GM12892 (cell line): ENCODE measurements at regions not wholly inside any gene's neighbourhood (a gene's known extent, or its start where the extent isn't known, plus 50 kb on each side); places are given as distances from the start of the nearest gene placed in this dataset.

Experiments used
- DNase-seq: peaks from one replicate; pipeline ENCODE4 v3.0.0; 2011; ENCODE audit not compliant: insufficient read length
- FAIRE-seq: peaks from 2 replicates; lab custom pipeline; 2011; peaks lifted over from hg19 to GRCh38; lab: Jason Lieb, UNC
- POLR2A ChIP-seq: IDR thresholded peaks from 2 replicates; pipeline ENCODE4 v1.6.1; 2011; ENCODE audit warnings: low read depth, low read length, control low read depth
- POLR2AphosphoS5 ChIP-seq: IDR thresholded peaks from 2 replicates; pipeline ENCODE4 v1.6.1; 2011; ENCODE audit warnings: low read depth, low read length, control low read depth
- TAF1 ChIP-seq: IDR thresholded peaks from 2 replicates; pipeline ENCODE4 v1.6.1; 2011; ENCODE audit warnings: low read depth, mild to moderate bottlenecking, control low read depth, low read length, borderline replicate concordance

DNA sequence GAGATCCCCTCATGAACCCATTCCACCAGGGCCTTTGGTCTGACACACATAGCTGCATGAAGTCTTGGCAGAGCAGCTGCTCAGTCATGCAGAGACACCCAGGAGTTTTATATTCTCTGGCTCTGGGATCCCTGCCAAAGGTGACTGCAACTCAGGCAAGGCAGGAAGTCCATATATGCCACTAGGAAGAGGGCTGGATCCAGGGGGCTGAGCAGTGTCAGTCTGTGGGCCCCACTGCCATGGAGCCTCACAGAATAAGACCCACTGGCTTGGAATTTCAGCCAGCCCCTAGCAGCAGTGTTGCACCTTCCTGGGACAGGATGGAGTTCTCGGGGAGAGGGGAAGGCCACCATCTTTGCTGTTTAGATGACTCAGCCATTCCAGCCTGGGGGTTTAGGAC is 199.7 kb downstream of the TBX15 start:
- TF ChIP-seq TAF1 (no peak), POLR2AphosphoS5 (no peak), POLR2A (no peak)
- DNase-seq = no peak
- no peak for FAIRE-seq

DNA sequence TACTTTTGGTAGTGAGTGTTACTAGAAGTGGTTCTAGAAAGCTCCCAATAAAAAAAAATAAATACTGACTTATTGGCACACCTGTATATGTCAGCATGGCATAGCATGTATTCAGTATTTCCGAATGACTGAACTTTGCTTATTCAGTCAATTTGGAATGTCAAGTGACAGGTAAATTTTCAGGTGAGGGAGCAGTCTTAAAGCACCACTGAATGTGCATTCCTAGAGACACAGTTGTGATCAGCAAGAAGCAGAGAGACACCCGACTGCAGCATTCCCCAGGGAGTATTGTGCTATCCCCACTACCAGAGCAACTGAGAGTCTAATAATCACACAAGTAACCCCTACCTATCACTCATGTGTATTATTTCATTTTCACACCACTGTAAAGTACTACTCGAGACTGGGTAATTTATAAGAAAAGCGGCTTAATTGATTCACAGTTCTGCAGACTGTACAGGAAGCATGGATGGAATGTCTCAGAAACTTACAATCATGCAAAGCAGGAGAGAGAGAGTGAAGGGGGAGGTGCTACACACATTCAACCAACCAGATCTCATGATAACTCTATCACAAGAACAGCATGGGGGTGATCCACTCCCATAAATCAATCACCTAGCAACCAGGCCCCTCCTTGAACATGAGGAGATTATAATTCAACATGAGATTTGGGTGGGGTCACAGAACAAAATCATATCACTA is 201.5 kb downstream of the TBX15 start:
- no peak for DNase-seq
- TF ChIP-seq POLR2AphosphoS5 = no peak
- TF ChIP-seq TAF1 = no peak
- TF ChIP-seq POLR2A = no peak
- no peak for FAIRE-seq

DNA sequence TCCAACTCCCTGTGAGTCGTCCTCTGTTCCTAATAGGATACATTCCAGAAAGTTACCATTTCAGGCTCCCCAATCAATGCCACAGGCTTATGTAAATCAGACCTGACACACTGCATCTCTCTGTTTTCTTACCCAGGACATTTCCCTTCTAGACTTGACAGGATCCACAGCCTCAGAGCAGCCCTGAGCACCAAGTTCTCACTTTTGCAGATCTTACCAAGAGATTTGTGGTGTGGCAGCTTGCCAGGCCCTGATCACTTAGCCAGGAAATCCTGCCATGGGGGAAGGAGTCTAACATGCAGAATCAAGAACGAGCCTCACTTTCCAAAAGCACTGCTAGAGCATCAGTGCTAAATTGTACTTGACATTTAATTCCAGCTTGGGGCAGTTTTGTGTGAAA is 202.9 kb downstream of the TBX15 start:
- FAIRE-seq = no peak
- no peak for DNase-seq
- TF ChIP-seq POLR2AphosphoS5 = no peak

DNA sequence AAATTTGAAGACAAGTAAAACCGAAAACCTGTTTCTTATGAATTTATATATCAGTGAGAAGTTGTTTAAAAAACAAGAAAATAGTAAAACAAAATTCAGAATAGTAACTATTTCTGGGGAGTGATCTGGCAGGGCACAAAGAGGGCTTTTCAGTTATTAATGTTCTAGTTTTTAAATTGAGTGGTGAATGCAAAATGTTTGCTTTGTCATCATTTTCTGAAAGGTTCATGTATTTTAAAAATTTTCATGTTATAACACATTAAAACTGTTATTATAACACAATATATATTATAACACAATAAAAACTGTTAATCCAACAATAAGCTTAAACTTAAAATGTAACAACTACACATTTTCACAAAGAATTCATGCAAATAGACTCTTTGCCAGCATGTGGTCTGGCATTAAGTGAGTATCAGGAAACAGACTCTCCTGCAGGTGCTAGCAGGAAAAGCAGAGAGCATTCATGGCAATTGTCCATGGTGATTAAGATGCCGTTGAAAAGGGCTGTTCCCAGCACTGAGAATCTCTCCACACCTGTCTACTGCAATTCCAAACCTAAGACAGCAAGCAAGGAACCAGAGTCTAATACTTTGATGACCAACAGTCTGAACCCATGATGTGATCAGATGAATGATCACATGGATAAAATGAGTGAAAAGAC is 204.9 kb downstream of the TBX15 start:
- DNase-seq = no peak
- TF ChIP-seq POLR2A (no peak), TAF1 (no peak), POLR2AphosphoS5 (no peak)
- FAIRE-seq = no peak

DNA sequence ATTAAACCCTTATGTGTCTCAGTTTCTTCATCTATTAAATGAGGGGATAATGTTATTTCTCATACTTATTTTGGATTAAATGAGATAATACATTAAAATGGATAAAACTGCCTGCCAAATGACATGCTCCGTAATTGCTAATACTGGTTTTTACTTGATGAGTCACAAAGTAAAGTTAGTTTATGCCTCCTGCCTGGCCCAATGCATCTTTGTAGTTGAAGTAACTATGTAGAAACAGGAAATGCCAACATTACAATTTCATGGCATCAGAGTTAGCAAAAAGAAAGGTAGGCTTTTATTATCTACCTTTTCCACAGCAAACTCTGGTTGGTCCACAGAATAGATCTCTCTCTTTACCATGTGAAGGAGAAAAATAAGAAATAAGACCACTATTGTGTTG is 214.5 kb downstream of the TBX15 start:
- FAIRE-seq (no peak), DNase-seq (no peak)
- TF ChIP-seq TAF1 (no peak), POLR2AphosphoS5 (no peak), POLR2A (no peak)

DNA sequence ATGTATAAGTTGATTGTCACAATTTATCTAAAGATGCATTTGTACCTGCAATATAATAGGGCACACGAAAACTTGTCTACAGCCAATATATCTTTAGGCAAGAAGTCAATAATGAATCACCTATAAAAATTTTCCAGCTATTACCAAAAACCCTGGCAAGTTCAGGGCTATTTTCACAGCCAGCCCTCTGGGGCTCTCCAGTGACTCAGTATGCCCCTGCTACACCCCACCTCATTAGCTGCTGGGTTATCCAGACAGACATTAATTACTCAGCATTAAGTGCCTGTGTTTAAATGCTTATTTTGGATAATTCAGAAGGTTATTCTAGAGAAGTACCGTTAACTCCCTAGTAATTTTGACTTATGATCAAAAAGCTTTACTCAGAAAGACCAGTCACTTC is 220.2 kb downstream of the TBX15 start:
- DNase-seq = no peak
- no peak for FAIRE-seq
- TF ChIP-seq POLR2A (no peak), POLR2AphosphoS5 (no peak), TAF1 (no peak)

DNA sequence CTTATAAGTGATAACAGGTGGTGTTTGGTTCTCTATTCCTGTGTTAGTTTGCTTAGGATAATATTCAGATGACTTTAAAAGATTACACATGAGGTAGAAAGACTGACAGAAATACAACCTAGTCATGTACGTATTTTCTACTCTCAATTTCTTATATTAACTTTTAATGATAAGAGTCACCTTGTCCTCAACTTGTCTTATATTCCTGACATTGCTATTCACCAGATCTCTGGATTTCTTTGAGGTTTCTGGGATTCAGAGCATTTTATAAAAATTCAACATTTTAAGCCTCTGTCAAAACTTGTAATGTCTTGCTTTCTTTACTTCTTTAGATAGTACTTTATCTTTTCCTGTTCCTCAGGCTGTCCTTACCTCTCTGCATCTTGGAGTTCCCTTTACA is 234.2 kb downstream of the TBX15 start:
- FAIRE-seq (no peak), DNase-seq (no peak)
- TF ChIP-seq POLR2AphosphoS5 = no peak
- TF ChIP-seq POLR2A = no peak
- no peak for TF ChIP-seq TAF1

DNA sequence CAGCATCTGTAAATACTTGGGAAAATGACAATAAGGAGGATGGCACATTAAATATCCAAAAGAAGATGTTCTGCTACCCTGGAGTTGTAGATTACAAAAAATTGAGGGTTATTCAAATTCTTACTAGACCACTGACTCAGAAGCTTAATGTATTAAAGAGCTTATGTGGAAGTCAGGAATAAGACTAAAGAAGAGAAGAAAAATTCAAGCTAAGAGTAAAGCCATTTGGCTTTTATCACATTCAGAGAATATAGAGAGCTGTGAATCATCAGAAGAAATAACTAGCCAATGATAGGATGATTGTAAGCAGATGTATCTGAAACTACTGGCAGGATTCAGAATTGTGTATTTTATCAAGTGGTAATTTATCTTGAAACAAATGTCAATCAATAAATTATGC is 237.0 kb downstream of the TBX15 start:
- TF ChIP-seq POLR2A (no peak), POLR2AphosphoS5 (no peak), TAF1 (no peak)
- FAIRE-seq = no peak
- no peak for DNase-seq

DNA sequence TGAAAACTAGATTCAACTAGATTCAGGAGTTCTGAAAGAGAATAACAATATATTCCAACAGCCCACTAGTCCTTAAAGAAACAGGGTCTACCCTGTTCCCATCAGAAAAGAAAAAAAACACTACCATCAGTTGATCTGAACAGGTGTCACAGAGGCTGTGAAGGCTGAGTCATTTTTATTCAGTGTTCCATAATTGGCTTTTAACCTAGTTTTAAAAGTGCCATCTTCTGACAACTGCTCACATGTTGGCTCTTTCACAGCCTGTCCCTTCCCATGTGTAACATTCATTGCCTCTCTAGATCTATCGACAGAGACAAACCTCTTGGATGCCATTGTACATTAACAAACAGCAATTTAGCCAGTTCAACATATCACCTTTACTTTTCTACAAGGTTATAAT is 243.7 kb downstream of the TBX15 start:
- TF ChIP-seq POLR2A (no peak), TAF1 (no peak), POLR2AphosphoS5 (no peak)
- DNase-seq (no peak), FAIRE-seq (no peak)

DNA sequence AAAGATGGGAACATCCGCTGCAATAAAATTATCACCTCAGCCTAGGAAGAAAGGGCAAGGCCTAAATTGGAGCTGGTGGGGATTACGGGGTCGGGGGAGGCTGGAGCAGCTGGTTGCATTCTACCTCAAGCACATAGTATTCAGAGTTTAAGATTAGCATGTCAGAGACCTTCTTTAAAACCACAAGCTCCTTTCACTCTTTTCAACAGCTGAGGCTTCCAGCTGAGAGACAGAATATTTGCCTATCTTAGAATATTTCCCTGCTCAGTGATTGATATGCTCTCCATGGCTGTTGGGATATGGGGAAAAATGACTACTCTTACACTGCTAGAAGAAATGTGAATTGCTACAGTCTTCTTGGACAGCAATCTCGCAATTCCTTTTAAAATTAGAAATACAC is 248.6 kb downstream of the TBX15 start:
- TF ChIP-seq POLR2AphosphoS5 = no peak
- no peak for TF ChIP-seq POLR2A
- no peak for TF ChIP-seq TAF1
- no peak for FAIRE-seq
- DNase-seq = no peak

DNA sequence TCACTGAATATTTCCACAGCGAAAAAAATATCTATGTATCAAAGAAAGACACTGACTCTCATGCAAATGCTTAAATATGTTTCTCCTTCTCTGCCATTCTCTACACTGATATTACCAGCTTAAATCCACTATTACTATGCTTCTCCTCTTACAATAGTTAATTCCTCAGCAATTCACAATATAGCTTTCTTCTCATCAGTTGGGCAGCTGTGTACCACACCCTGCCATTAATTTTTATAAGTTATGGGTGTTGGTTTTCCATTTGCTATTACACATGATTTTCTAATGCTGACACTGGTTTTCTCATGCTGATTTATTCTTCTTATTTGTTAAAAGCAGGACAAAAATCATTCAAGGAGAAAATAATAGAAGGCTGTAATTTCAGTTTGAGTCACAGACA is 251.8 kb downstream of the TBX15 start:
- TF ChIP-seq TAF1 (no peak), POLR2AphosphoS5 (no peak), POLR2A (no peak)
- DNase-seq = no peak
- no peak for FAIRE-seq

DNA sequence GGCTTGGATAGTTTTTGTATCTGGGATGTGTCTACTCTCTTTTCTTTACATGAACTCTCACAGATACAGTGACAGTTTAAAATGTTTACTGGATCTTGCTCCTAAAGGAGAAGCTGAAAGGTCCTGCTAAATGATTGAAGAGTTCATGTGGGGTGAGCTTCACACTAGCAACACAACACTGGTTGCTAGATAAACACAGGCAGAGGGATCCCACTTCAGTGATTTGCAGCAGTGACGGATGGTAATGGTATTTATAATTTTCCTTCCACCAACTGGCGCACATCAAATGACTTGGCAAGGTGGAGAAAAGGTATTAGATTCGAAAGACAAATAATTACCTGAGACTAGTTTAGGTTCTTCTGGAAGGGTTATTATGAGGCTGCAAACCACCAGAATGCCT is 270.2 kb downstream of the TBX15 start:
- FAIRE-seq = no peak

More for the DNA sequence above, 270.2 kb downstream of the TBX15 start:
- no peak for TF ChIP-seq POLR2AphosphoS5
- TF ChIP-seq TAF1 = no peak
- no peak for TF ChIP-seq POLR2A
- no peak for DNase-seq
